Erythroblast (primary cell): ENCODE measurements at regions not wholly inside any gene's neighbourhood (a gene's known extent, or its start where the extent isn't known, plus 50 kb on each side); places are given as distances from the start of the nearest gene placed in this dataset.

Experiments
- GATA1 ChIP-seq: IDR thresholded peaks from 2 replicates; pipeline ENCODE4 v1.6.1; 2011; ENCODE audit warnings: low read depth, mild to moderate bottlenecking, control low read depth, low read length, moderate library complexity
- POLR2A ChIP-seq: IDR thresholded peaks from 2 replicates; pipeline ENCODE4 v1.6.1; 2011; ENCODE audit warnings: mild to moderate bottlenecking, low read length

- no peak for TF ChIP-seq POLR2A
- no peak for TF ChIP-seq GATA1
These were observed 74.6 kb upstream of the KCND3 start for GRCh38 chr1:112063781-112064728.
